KMS-11 (cell line): ENCODE measurements at regions not wholly inside any gene's neighbourhood (a gene's known extent, or its start where the extent isn't known, plus 50 kb on each side); places are given as distances from the start of the nearest gene placed in this dataset.

ENCODE experiments used
- H2AFZ ChIP-seq: fragments of 200-600 bp; sonication (generic); 2 replicates; pipeline ENCODE4 v1.6.1; 2016; ENCODE audit warnings: antibody characterized with exemption, mixed run types, low read depth
- H3K27ac ChIP-seq: fragments of 200-600 bp; sonication (generic); 2 replicates; pipeline ENCODE4 v1.6.1; 2016; ENCODE audit warnings: mild to moderate bottlenecking, mixed run types
- H3K27me3 ChIP-seq: fragments of 200-600 bp; sonication (generic); 2 replicates; pipeline ENCODE4 v1.6.1; 2017; ENCODE audit warnings: mild to moderate bottlenecking, low read depth, mixed run types, moderate library complexity; ENCODE audit not compliant: insufficient read depth
- H3K36me3 ChIP-seq: fragments of 200-600 bp; sonication (generic); 2 replicates; pipeline ENCODE4 v1.6.1; 2017; ENCODE audit warnings: mild to moderate bottlenecking, mixed run types; ENCODE audit not compliant: insufficient read depth
- H3K4me1 ChIP-seq: fragments of 200-600 bp; sonication (generic); 2 replicates; pipeline ENCODE4 v1.6.1; 2016; ENCODE audit warnings: mild to moderate bottlenecking, low read depth, mixed run types; ENCODE audit not compliant: poor library complexity, severe bottlenecking
- H3K4me2 ChIP-seq: fragments of 200-600 bp; sonication (generic); 2 replicates; pipeline ENCODE4 v1.7.0; 2016; ENCODE audit warnings: mild to moderate bottlenecking, mixed run types
- H3K4me3 ChIP-seq: fragments of 200-600 bp; sonication (generic); IDR thresholded peaks from 2 replicates; pipeline ENCODE4 v1.6.1; 2017; ENCODE audit warnings: low read depth, low read length, mixed read lengths; ENCODE audit not compliant: insufficient read depth
- H3K79me2 ChIP-seq: fragments of 200-600 bp; sonication (generic); 2 replicates; pipeline ENCODE4 v1.6.1; 2016; ENCODE audit warnings: low read depth, mixed run types; ENCODE audit not compliant: insufficient read depth
- H3K9ac ChIP-seq: fragments of 200-600 bp; sonication (generic); 2 replicates; pipeline ENCODE4 v1.6.1; 2016; ENCODE audit warnings: mild to moderate bottlenecking, mixed run types
- H4K20me1 ChIP-seq: fragments of 200-600 bp; sonication (generic); 2 replicates; pipeline ENCODE4 v1.6.1; 2016; ENCODE audit warnings: mild to moderate bottlenecking, mixed run types; ENCODE audit not compliant: insufficient read depth
- CTCF ChIP-seq: fragments of 200-600 bp; sonication (generic); conservative IDR thresholded peaks from 2 replicates; pipeline ENCODE4 v1.6.1; 2017; ENCODE audit warnings: low read depth, mild to moderate bottlenecking, antibody characterized with exemption, low read length, moderate library complexity, mixed read lengths

- TF ChIP-seq CTCF = no peak
- no peak overlapping the region for H2AFZ ChIP-seq
- no peaks in the 10 kb centered on the region for H3K4me1 ChIP-seq
- no peaks in the 10 kb centered on the region for H3K36me3 ChIP-seq
- no peaks in the 10 kb centered on the region; the same call in 1 of the 2 replicates for H3K27me3 ChIP-seq
- H3K4me2 ChIP-seq = no peak overlapping the region
- H4K20me1 ChIP-seq = no peaks in the 10 kb centered on the region
- no peaks in the 10 kb centered on the region for H3K79me2 ChIP-seq
- no peak overlapping the region for H3K4me3 ChIP-seq
- H3K27ac ChIP-seq = no peak overlapping the region
- no peak overlapping the region for H3K9ac ChIP-seq
Observed at GRCh38 chr5:179484761-179485160, 65.6 kb upstream of the RUFY1 start.

- no peaks in the 10 kb centered on the region for H3K36me3 ChIP-seq
- H3K4me1 ChIP-seq = no peaks in the 10 kb centered on the region
- no peaks in the 10 kb centered on the region; the same call in 1 of the 2 replicates for H3K27me3 ChIP-seq
- no peak overlapping the region for H3K27ac ChIP-seq
- H2AFZ ChIP-seq = no peak overlapping the region
- H4K20me1 ChIP-seq = no peaks in the 10 kb centered on the region
- no peak for TF ChIP-seq CTCF
- H3K79me2 ChIP-seq = no peaks in the 10 kb centered on the region
- no peak overlapping the region for H3K9ac ChIP-seq
- H3K4me3 ChIP-seq = no peak overlapping the region
- H3K4me2 ChIP-seq = no peak overlapping the region
Observed at GRCh38 chr5:179484201-179484600, 66.2 kb upstream of the RUFY1 start.

- no peaks in the 10 kb centered on the region for H3K4me1 ChIP-seq
- no peak overlapping the region for H3K4me2 ChIP-seq
- no peaks in the 10 kb centered on the region for H3K36me3 ChIP-seq
Observed at GRCh38 chr5:179478624-179479023, 71.7 kb upstream of the RUFY1 start.

GRCh38 chr5:179475208-179475751 is 75.1 kb upstream of the RUFY1 start:
- Histone ChIP-seq H3K27me3 (no peaks in the 10 kb centered on the region; the same call in 1 of the 2 replicates), H3K4me1 (no peaks in the 10 kb centered on the region), H3K4me2 (no peak overlapping the region), H3K9ac (no peak overlapping the region), H3K36me3 (no peaks in the 10 kb centered on the region), H3K79me2 (no peaks in the 10 kb centered on the region), H3K27ac (no peak overlapping the region), H3K4me3 (no peak overlapping the region), H4K20me1 (no peaks in the 10 kb centered on the region), H2AFZ (no peak overlapping the region)
- TF ChIP-seq CTCF = no peak

More at GRCh38 chr5:179478624-179479023, 71.7 kb upstream of the RUFY1 start:
- TF ChIP-seq CTCF = no peak
- no peaks in the 10 kb centered on the region for H4K20me1 ChIP-seq
- H3K4me3 ChIP-seq = no peak overlapping the region
- no peaks in the 10 kb centered on the region for H3K79me2 ChIP-seq
- no peaks in the 10 kb centered on the region; the same call in 1 of the 2 replicates for H3K27me3 ChIP-seq
- no peak overlapping the region for H3K27ac ChIP-seq
- H3K9ac ChIP-seq = no peak overlapping the region
- H2AFZ ChIP-seq = no peak overlapping the region
